H1 (cell line): ENCODE measurements at regions not wholly inside any gene's neighbourhood (a gene's known extent, or its start where the extent isn't known, plus 50 kb on each side); places are given as distances from the start of the nearest gene placed in this dataset.

ENCODE experiments used
- KDM4A ChIP-seq: IDR thresholded peaks from one replicate; pipeline ENCODE4 v1.7.1; 2012; ENCODE audit warnings: low read depth, mild to moderate bottlenecking, moderate library complexity, low read length, inconsistent platforms; ENCODE audit not compliant: severe bottlenecking
- TF ChIP-seq, protein P1 (sequence below), 3 experiments: IDR thresholded peaks; 1 replicate in 2 of 3; 2 replicates in 1 of 3; pipeline versions ENCODE4 v1.5.1 to v1.6.1; 2011; ENCODE audit warnings: low read length in 3 of 3, mild to moderate bottlenecking in 3 of 3, inconsistent platforms in 2 of 3, low read depth in 1 of 3, moderate library complexity in 1 of 3; ENCODE audit not compliant: insufficient read depth in 1 of 3; ENCODE audit errors: control extremely low read depth in 1 of 3

DNA sequence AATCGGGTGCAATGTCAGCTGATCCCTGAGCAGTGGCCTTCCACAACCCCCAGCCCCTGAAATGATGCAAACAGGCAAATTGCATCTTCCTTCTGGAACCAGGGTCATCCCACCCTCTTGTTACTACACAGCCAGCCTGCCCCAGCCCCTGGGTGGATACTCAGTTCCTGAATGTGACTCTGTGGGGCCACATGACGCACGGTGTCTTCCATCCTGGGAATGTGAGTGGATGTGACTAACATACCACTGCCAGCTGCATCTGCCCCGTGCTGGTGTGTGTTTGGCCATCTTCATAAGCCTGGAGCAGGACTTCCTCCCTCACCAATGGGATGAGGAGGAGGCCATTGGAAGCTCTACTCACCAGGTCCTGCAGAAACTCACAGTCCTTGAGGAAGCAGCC lies 257.9 kb upstream of the ADAMTS16 start (continued):
- TF ChIP-seq, protein P1, sequence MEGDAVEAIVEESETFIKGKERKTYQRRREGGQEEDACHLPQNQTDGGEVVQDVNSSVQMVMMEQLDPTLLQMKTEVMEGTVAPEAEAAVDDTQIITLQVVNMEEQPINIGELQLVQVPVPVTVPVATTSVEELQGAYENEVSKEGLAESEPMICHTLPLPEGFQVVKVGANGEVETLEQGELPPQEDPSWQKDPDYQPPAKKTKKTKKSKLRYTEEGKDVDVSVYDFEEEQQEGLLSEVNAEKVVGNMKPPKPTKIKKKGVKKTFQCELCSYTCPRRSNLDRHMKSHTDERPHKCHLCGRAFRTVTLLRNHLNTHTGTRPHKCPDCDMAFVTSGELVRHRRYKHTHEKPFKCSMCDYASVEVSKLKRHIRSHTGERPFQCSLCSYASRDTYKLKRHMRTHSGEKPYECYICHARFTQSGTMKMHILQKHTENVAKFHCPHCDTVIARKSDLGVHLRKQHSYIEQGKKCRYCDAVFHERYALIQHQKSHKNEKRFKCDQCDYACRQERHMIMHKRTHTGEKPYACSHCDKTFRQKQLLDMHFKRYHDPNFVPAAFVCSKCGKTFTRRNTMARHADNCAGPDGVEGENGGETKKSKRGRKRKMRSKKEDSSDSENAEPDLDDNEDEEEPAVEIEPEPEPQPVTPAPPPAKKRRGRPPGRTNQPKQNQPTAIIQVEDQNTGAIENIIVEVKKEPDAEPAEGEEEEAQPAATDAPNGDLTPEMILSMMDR (IDR thresholded peaks at IDR 0.05; ENCODE audit: control extremely low read depth in 1 of 3, insufficient read depth in 1 of 3, low read depth in 1 of 3, low read length in 3 of 3) = no peak
- TF ChIP-seq KDM4A = no peak
